ENCODE measurements at regions not wholly inside any gene's neighbourhood (a gene's known extent, or its start where the extent isn't known, plus 50 kb on each side); places are given as distances from the start of the nearest gene placed in this dataset.

GRCh38 chr1:14183329-14183728 is 415.2 kb upstream of the KAZN start:
- TF ChIP-seq EZH2phosphoT487 (IDR thresholded peaks at IDR 0.05; ENCODE audit: borderline replicate concordance, low read length) (no peak), CTCF (conservative IDR thresholded peaks at IDR 0.05; ENCODE audit: low read depth, low read length) (no peak), EZH2 (IDR thresholded peaks at IDR 0.05; ENCODE audit: low read length, unreplicated experiment) (no peak)
